ENCODE measurements at regions not wholly inside any gene's neighbourhood (a gene's known extent, or its start where the extent isn't known, plus 50 kb on each side); places are given as distances from the start of the nearest gene placed in this dataset.
A peak's percentile ranks its signal among the peaks of the same experiment; 100 is the strongest.
"Not testable (repeated sequence)": the region's sequence is repeated elsewhere in the genome, so short reads cannot be mapped to it uniquely, and the experiment has no call there.

DNA sequence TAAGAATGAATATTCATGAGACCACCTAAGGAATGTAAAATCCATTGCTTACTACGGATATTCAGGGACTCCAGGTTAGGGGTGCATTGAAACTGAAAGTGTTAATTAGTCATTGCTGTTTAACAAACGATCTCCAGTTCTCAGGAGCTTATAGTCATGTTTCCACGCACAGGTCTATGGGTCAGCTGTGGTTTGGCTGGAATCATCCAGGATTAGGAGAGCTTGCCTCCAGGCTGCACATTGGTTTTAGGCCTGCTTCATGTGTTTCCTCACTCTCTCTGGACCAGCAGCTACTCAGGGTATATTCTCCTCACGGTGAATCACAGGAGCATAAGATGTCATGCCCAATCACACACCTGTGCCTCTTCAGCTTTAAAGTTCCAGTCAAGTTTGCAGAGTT, 98.9 kb downstream of the ATXN3L start:
- Histone ChIP-seq H3K27ac (ENCODE audit: low read depth, low read length) (no peak overlapping the region), H3K9me3 (ENCODE audit: control insufficient read depth in 1 of 2, low read length in 2 of 2) (no peaks in the 10 kb centered on the region), H3K4me3 (ENCODE audit: low read length in 2 of 2) (no peak overlapping the region), H3K27me3 (ENCODE audit: insufficient read depth, low read length) (no peaks in the 10 kb centered on the region), H3K4me1 (ENCODE audit: insufficient read depth, low read length) (peaks cover 4% of the 10 kb centered on the region), H3K36me3 (ENCODE audit: insufficient read depth, low read length) (no peaks in the 10 kb centered on the region)
- ChIA-PET CTCF (ENCODE audit: partially characterized antibody) (no interaction called here), POLR2A (ENCODE audit: partially characterized antibody) (no interaction called here)
- Mint-ChIP-seq H3K36me3 (no peaks in the 10 kb centered on the region), H3K4me3 (peak overlapping the region in 4 of 8 donors; percentile 23 to 35 (median 32)), H3K27ac (peak overlapping the region in 1 of 7 donors; percentile 53), H3K4me1 (peaks cover 6 to 10% (median 8%) of the 10 kb centered on the region in 4 donors), H3K27me3 (no peaks in the 10 kb centered on the region), H3K9me3 (peaks cover 0 to 4% (median 0%) of the 10 kb centered on the region in 8 donors)
- intact Hi-C loops (cut with micrococcal nuclease), result no loop called here
- no peak for DNase-seq

DNA sequence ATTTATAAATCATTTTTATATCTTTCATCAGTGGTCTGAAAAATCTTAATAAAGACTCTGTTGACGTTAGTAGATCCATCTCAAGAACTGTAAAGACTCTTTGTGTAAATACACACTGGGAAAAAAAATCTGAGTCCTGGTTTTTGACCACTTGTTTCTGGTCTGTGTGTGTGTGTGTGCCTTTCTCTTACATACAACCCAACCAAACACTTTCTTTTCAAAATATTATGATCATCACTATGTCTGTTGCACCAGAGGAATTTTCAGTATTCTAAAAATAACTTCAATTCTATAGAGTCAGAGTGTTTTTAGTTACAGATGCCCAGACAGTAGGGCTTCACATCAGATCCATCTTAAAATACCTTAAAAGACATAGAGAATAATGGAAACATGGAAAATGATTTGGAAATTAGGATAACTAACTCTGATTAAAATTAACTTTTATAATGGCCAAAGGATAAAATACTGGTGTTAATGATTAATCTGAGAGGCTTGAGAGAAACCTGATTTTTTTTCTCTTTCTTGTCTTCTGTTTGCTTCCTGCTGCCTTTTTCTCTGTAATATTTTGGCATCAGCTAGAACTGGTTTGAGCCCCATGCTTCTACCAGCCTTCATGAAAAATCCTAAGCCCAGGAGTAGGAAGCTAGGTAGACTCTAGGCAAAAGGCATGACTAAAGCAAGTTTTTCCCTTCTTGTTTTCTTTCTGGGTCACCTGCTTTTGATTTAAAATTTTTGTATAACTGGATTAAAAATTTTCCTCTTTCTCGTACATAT, 99.7 kb downstream of the ATXN3L start:
- ChIA-PET CTCF (ENCODE audit: partially characterized antibody) (no interaction called here), POLR2A (ENCODE audit: partially characterized antibody) (no interaction called here)
- Mint-ChIP-seq H3K9me3 (peaks cover 0 to 8% (median 0%) of the 10 kb centered on the region in 8 donors), H3K27ac (no peak overlapping the region), H3K4me3 (no peak overlapping the region), H3K4me1 (peaks cover 6 to 10% (median 8%) of the 10 kb centered on the region in 4 donors), H3K36me3 (no peaks in the 10 kb centered on the region), H3K27me3 (no peaks in the 10 kb centered on the region)
- Histone ChIP-seq H3K9me3 (ENCODE audit: control insufficient read depth in 1 of 2, low read length in 2 of 2) (no peaks in the 10 kb centered on the region), H3K36me3 (ENCODE audit: insufficient read depth, low read length) (no peaks in the 10 kb centered on the region), H3K4me1 (ENCODE audit: insufficient read depth, low read length) (peaks cover 4% of the 10 kb centered on the region), H3K27me3 (ENCODE audit: insufficient read depth, low read length) (no peaks in the 10 kb centered on the region), H3K27ac (ENCODE audit: low read depth, low read length) (no peak overlapping the region), H3K4me3 (ENCODE audit: low read length in 2 of 2) (no peak overlapping the region)
- no peak for DNase-seq
- intact Hi-C loops (cut with micrococcal nuclease), result no loop called here

DNA sequence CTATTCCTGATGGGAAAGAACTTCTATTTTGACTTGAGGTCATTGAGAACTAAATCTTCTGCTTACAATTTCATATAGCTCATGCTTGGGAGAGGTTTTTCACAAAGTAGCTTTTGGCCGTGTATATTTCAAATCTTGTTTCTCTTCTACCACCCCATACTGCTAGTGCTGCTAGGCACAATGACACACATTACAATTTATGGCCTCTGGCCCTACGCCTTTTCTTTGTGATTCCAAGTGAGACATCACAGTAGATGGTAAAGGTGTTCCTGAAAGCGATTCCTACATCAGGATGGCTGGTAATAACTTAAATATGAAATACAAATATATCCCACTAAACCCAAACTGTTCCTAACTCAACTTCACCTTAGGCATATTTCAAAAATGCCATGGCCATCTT, 101.1 kb downstream of the ATXN3L start:
- Mint-ChIP-seq H3K27ac (no peak overlapping the region), H3K27me3 (no peaks in the 10 kb centered on the region), H3K4me1 (peaks cover 6 to 10% (median 8%) of the 10 kb centered on the region in 4 donors), H3K4me3 (no peak overlapping the region), H3K36me3 (no peaks in the 10 kb centered on the region), H3K9me3 (peaks cover 0 to 8% (median 0%) of the 10 kb centered on the region in 8 donors)
- intact Hi-C loops (cut with micrococcal nuclease), result no loop called here
- CTCF ChIA-PET (ENCODE audit: partially characterized antibody), result no interaction called here
- Histone ChIP-seq H3K27ac (ENCODE audit: low read depth, low read length) (no peak overlapping the region), H3K4me3 (ENCODE audit: low read length in 2 of 2) (no peak overlapping the region), H3K36me3 (ENCODE audit: insufficient read depth, low read length) (no peaks in the 10 kb centered on the region), H3K9me3 (ENCODE audit: control insufficient read depth in 1 of 2, low read length in 2 of 2) (no peaks in the 10 kb centered on the region), H3K27me3 (ENCODE audit: insufficient read depth, low read length) (no peaks in the 10 kb centered on the region), H3K4me1 (ENCODE audit: insufficient read depth, low read length) (peaks cover 4% of the 10 kb centered on the region)
- POLR2A ChIA-PET (ENCODE audit: partially characterized antibody), result no interaction called here
- no peak for DNase-seq

GRCh38 chrX:13216139-13216538, 103.7 kb downstream of the ATXN3L start:
- H3K4me3 ChIP-seq (ENCODE audit: low read length in 2 of 2), result no peak overlapping the region
- no peaks in the 10 kb centered on the region for H3K36me3 Mint-ChIP-seq
- peaks cover 0 to 8% (median 0%) of the 10 kb centered on the region in 8 donors for H3K9me3 Mint-ChIP-seq
- H3K36me3 ChIP-seq (ENCODE audit: insufficient read depth, low read length), result no peaks in the 10 kb centered on the region
- no peak overlapping the region for H3K27ac Mint-ChIP-seq
- no peak for DNase-seq
- POLR2A ChIA-PET (ENCODE audit: partially characterized antibody), result no interaction called here
- H3K27ac ChIP-seq (ENCODE audit: low read depth, low read length), result no peak overlapping the region
- H3K27me3 Mint-ChIP-seq, result no peaks in the 10 kb centered on the region
- CTCF ChIA-PET (ENCODE audit: partially characterized antibody), result no interaction called here
- peaks cover 4% of the 10 kb centered on the region for H3K4me1 ChIP-seq (ENCODE audit: insufficient read depth, low read length)
- intact Hi-C loops (cut with micrococcal nuclease), result no loop called here
- H3K9me3 ChIP-seq (ENCODE audit: control insufficient read depth in 1 of 2, low read length in 2 of 2), result no peaks in the 10 kb centered on the region
- H3K4me1 Mint-ChIP-seq, result peaks cover 3 to 8% (median 6%) of the 10 kb centered on the region in 4 donors
- no peaks in the 10 kb centered on the region for H3K27me3 ChIP-seq (ENCODE audit: insufficient read depth, low read length)
- H3K4me3 Mint-ChIP-seq, result no peak overlapping the region

DNA sequence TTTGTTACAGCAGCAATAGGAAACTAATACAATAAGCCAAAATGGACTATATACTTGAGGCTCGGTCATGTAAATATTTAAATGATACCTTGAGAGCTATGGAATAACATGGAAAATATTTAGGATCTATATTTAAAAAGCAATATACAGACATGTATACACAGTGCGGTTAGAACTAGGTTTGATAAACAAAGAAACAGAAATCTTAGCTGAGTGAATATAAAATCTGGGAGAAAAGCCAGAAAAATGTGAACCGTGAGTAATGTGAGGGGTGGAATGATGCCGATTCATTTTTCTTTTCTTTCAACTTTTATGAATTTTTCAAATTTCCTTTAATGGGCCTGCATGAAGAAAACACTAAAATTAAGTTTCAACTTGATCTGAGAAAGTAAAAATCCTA, 104.1 kb downstream of the ATXN3L start:
- no peak overlapping the region for H3K4me3 ChIP-seq (ENCODE audit: low read length in 2 of 2)
- ChIA-PET CTCF (ENCODE audit: partially characterized antibody) (no interaction called here), POLR2A (ENCODE audit: partially characterized antibody) (no interaction called here)
- H3K36me3 ChIP-seq (ENCODE audit: insufficient read depth, low read length), result no peaks in the 10 kb centered on the region
- Mint-ChIP-seq H3K27ac (no peak overlapping the region), H3K4me1 (peaks cover 0 to 5% (median 4%) of the 10 kb centered on the region in 4 donors), H3K36me3 (no peaks in the 10 kb centered on the region), H3K4me3 (no peak overlapping the region), H3K9me3 (peaks cover 0 to 8% (median 0%) of the 10 kb centered on the region in 8 donors), H3K27me3 (no peaks in the 10 kb centered on the region)
- H3K4me1 ChIP-seq (ENCODE audit: insufficient read depth, low read length), result peaks cover under 1% of the 10 kb centered on the region
- H3K9me3 ChIP-seq (ENCODE audit: control insufficient read depth in 1 of 2, low read length in 2 of 2), result no peaks in the 10 kb centered on the region
- no peaks in the 10 kb centered on the region for H3K27me3 ChIP-seq (ENCODE audit: insufficient read depth, low read length)
- intact Hi-C loops (cut with micrococcal nuclease), result no loop called here
- no peak overlapping the region for H3K27ac ChIP-seq (ENCODE audit: low read depth, low read length)
- DNase-seq, result no peak

- H3K4me1 Mint-ChIP-seq, result peaks cover 0 to 5% (median 3%) of the 10 kb centered on the region in 4 donors
- CTCF ChIA-PET (ENCODE audit: partially characterized antibody), result no interaction called here
- no peaks in the 10 kb centered on the region for H3K4me1 ChIP-seq (ENCODE audit: insufficient read depth, low read length)
- H3K36me3 Mint-ChIP-seq, result no peaks in the 10 kb centered on the region
- H3K27me3 ChIP-seq (ENCODE audit: insufficient read depth, low read length), result no peaks in the 10 kb centered on the region
- H3K9me3 ChIP-seq (ENCODE audit: control insufficient read depth in 1 of 2, low read length in 2 of 2), result no peaks in the 10 kb centered on the region
- no peak overlapping the region for H3K27ac Mint-ChIP-seq
- H3K36me3 ChIP-seq (ENCODE audit: insufficient read depth, low read length), result no peaks in the 10 kb centered on the region
- peaks cover 0 to 8% (median 2%) of the 10 kb centered on the region in 8 donors for H3K9me3 Mint-ChIP-seq
- H3K27me3 Mint-ChIP-seq, result no peaks in the 10 kb centered on the region
- no peak overlapping the region for H3K4me3 ChIP-seq (ENCODE audit: low read length in 2 of 2)
- H3K4me3 Mint-ChIP-seq, result no peak overlapping the region
- DNase-seq, result no peak
- H3K27ac ChIP-seq (ENCODE audit: low read depth, low read length), result no peak overlapping the region
- POLR2A ChIA-PET (ENCODE audit: partially characterized antibody), result no interaction called here
- intact Hi-C loops (cut with micrococcal nuclease), result no loop called here
Measured at GRCh38 chrX:13212191-13212651, 107.6 kb downstream of the ATXN3L start.

- CTCF ChIA-PET (ENCODE audit: partially characterized antibody); H3K27me3 ChIP-seq (ENCODE audit: insufficient read depth, low read length); POLR2A ChIA-PET (ENCODE audit: partially characterized antibody); H3K4me3 ChIP-seq (ENCODE audit: low read length in 2 of 2); intact Hi-C loops (cut with micrococcal nuclease); H3K36me3 Mint-ChIP-seq; H3K9me3 ChIP-seq (ENCODE audit: control insufficient read depth in 1 of 2, low read length in 2 of 2); H3K4me1 Mint-ChIP-seq; H3K4me1 ChIP-seq (ENCODE audit: insufficient read depth, low read length); H3K36me3 ChIP-seq (ENCODE audit: insufficient read depth, low read length); H3K4me3 Mint-ChIP-seq; DNase-seq; H3K27me3 Mint-ChIP-seq; H3K9me3 Mint-ChIP-seq; H3K27ac ChIP-seq (ENCODE audit: low read depth, low read length): not testable (repeated sequence)
- peak overlapping the region in 1 of 7 donors; percentile 3 for H3K27ac Mint-ChIP-seq
Measured at GRCh38 chrX:13210142-13210541, 109.7 kb downstream of the ATXN3L start.

All from CD4-positive, alpha-beta memory T cell (primary cell).